ENCODE measurements at regions not wholly inside any gene's neighbourhood (a gene's known extent, or its start where the extent isn't known, plus 50 kb on each side); places are given as distances from the start of the nearest gene placed in this dataset.

- no CpG with 5 or more reads among the region's 1 CpG for WGBS (ENCODE audit: extremely low coverage, insufficient read length, low lambda C conversion rate)
- Histone ChIP-seq H3K9ac (ENCODE audit: extremely low read depth, insufficient read length, low read length) (no peak overlapping the region), H3K23me2 (ENCODE audit: insufficient read length, low read depth, low read length, poor library complexity, severe bottlenecking) (no peaks in the 10 kb centered on the region), H4K8ac (replicated peaks; ENCODE audit: insufficient read length, low read depth, low read length) (no peak overlapping the region), H2BK5ac (ENCODE audit: insufficient read length, low read length) (no peak overlapping the region), H3K23ac (ENCODE audit: insufficient read length, low read depth, low read length) (no peak overlapping the region), H2BK15ac (ENCODE audit: low read depth, low read length) (no peak overlapping the region), H3K4ac (ENCODE audit: low read depth, low read length) (no peak overlapping the region), H2BK12ac (ENCODE audit: insufficient read length, low read depth, low read length) (no peak overlapping the region), H3K18ac (ENCODE audit: insufficient read length, low read depth, low read length) (no peak overlapping the region), H4K20me1 (ENCODE audit: control insufficient read depth, insufficient read depth, insufficient read length) (no peaks in the 10 kb centered on the region), H3T11ph (ENCODE audit: low read length) (no peak overlapping the region), H2AFZ (ENCODE audit: low read length) (no peak overlapping the region), H4K91ac (ENCODE audit: insufficient read length, low read depth, low read length) (no peak overlapping the region), H3K4me2 (ENCODE audit: insufficient read depth, insufficient read length, low read length) (no peak overlapping the region), H2BK120ac (ENCODE audit: low read depth, low read length, poor library complexity, severe bottlenecking) (no peak overlapping the region), H4K5ac (ENCODE audit: insufficient read length, low read depth, low read length) (peak overlapping the region; percentile 76), H2BK20ac (ENCODE audit: low read depth, low read length, poor library complexity, severe bottlenecking) (no peak overlapping the region), H3K27me3 (ENCODE audit: insufficient read depth, low read length) (no peaks in the 10 kb centered on the region), H2AK5ac (ENCODE audit: insufficient read length, low read length) (no peak overlapping the region), H3K27ac (ENCODE audit: insufficient read length, low read depth, low read length) (no peak overlapping the region), H3K79me2 (ENCODE audit: insufficient read depth, low read length) (no peaks in the 10 kb centered on the region), H3K14ac (ENCODE audit: insufficient read depth, low read length) (no peak overlapping the region), H3K4me1 (ENCODE audit: insufficient read depth, low read length) (no peaks in the 10 kb centered on the region), H3K9me3 (ENCODE audit: control insufficient read depth, low read depth, low read length) (no peaks in the 10 kb centered on the region), H3K56ac (ENCODE audit: insufficient read length, low read depth, low read length) (no peak overlapping the region), H3K79me1 (ENCODE audit: insufficient read depth, low read depth, low read length, poor library complexity, severe bottlenecking) (no peaks in the 10 kb centered on the region)
- H3K36me3 Mint-ChIP-seq (ENCODE audit: insufficient read depth in 1 of 3, low read depth in 3 of 3): no peaks in the 10 kb centered on the region
- no peak for DNase-seq
- no peak overlapping the region for H3K27ac Mint-ChIP-seq
- no peak overlapping the region for H3K4me3 Mint-ChIP-seq
- H3K9me3 Mint-ChIP-seq: no peaks in the 10 kb centered on the region
- H3K27me3 Mint-ChIP-seq (ENCODE audit: low read depth): 0 out of 2 replicates have a peak, but pooled peaks cover 2% of the 10 kb centered on the region
- H3K4me1 Mint-ChIP-seq: peaks cover 12 to 16% of the 10 kb centered on the region in 2 experiments
- no peak for TF ChIP-seq CTCF (conservative IDR thresholded peaks at IDR 0.05)
Observed at GRCh38 chr4:153093396-153093795, 110.8 kb upstream of the TRIM2 start.

Data from H9 (cell line).